ENCODE measurements at regions not wholly inside any gene's neighbourhood (a gene's known extent, or its start where the extent isn't known, plus 50 kb on each side); places are given as distances from the start of the nearest gene placed in this dataset.

DNA sequence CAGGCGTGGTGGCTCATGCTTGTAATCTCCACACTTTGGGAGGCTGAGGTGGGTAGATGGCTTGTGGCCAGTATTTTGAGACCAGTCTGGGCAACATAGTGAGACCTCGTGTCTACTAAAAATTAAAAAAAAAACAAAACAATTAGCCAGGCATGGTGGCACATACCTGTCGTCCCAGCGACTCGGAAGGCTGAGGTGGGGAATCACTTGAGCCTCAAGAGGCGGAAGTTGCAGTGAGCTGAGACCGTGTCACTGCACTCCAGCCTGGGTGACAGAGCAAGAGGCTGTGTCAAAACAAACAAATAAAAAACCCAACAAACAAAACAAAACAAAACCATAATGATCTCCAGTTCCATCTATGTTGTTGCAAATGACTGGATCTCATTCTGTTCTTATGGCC lies 341.3 kb upstream of the CFAP20DC start:
- Mint-ChIP-seq H3K4me1 (no peaks in the 10 kb centered on the region), H3K27ac (no peak overlapping the region), H3K36me3 (ENCODE audit: low read depth) (peaks cover 4% of the 10 kb centered on the region), H3K9me3 (peaks cover 11% of the 10 kb centered on the region), H3K4me3 (no peak overlapping the region), H3K27me3 (ENCODE audit: low read depth) (peaks cover 3% of the 10 kb centered on the region)
- no peak for TF ChIP-seq CTCF (IDR thresholded peaks at IDR 0.05; ENCODE audit: unreplicated experiment in 3 of 3)

DNA sequence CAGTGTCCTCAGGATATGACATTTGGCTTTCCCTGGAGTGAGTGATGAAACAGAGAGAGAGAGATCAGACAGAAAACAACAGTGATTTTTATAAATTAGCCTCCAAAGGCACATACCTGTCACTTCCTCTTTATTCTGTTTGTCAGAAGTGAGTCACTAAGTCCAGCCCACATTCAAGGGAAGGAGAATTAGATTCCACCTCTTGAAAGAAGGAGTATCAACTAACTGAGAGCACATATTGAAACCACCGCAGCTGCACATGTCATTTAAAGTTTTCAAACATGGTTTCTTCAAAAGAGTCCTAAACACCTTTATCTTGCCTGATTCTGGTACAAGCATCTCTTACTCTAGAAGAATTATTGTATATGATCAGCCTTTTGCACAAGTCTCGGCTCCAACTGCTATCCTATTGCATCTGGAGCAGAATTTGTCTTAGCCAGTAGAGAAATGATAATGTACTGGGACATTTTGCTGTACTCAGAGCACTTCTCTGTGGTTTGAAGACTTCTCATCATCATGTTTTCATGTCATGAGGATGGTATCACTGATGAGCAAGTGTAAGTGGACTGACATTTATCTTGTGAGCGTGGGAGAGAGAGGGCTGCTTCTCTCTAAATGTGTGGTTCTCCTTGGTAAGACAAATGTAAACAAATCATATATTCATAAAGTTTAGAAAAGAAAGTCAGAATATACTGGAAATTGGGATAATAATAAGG lies 338.9 kb upstream of the CFAP20DC start:
- Mint-ChIP-seq H3K36me3 (ENCODE audit: low read depth) (no peaks in the 10 kb centered on the region), H3K4me3 (no peak overlapping the region)
- TF ChIP-seq CTCF (IDR thresholded peaks at IDR 0.05; ENCODE audit: unreplicated experiment in 3 of 3): no peak

DNA sequence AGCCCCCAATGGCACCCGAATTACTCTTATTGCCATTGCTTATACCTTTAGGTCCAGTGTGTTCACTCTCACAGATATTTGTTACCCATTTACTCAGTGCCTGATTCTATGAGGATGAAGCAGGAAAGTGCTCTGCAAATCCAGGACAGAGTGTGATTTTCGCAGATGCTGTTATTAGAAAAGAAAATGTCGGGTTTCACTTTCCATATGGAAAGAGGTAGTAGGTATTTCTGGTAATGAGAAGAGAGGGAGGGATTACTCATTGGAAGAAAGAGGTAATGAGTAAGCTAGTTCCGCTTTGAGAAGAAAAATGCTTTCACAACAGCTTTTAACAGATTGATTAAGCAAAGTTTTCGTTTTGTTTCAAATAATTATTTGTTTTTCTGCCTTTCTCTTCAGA lies 336.3 kb upstream of the CFAP20DC start:
- Mint-ChIP-seq H3K4me1 (no peaks in the 10 kb centered on the region), H3K4me3 (no peak overlapping the region), H3K36me3 (ENCODE audit: low read depth) (no peaks in the 10 kb centered on the region), H3K27me3 (ENCODE audit: low read depth) (peaks cover 13% of the 10 kb centered on the region), H3K27ac (no peak overlapping the region), H3K9me3 (no peaks in the 10 kb centered on the region)
- no peak for TF ChIP-seq CTCF (IDR thresholded peaks at IDR 0.05; ENCODE audit: unreplicated experiment in 3 of 3)

More for the DNA sequence above, 338.9 kb upstream of the CFAP20DC start:
- Mint-ChIP-seq H3K9me3 (peaks cover 4% of the 10 kb centered on the region), H3K27ac (no peak overlapping the region), H3K27me3 (ENCODE audit: low read depth) (peaks cover 4% of the 10 kb centered on the region), H3K4me1 (no peaks in the 10 kb centered on the region)

- TF ChIP-seq CTCF (IDR thresholded peaks at IDR 0.05; ENCODE audit: unreplicated experiment in 3 of 3): no peak
- H3K36me3 Mint-ChIP-seq (ENCODE audit: low read depth): no peaks in the 10 kb centered on the region
- no peak overlapping the region for H3K27ac Mint-ChIP-seq
- no peaks in the 10 kb centered on the region for H3K9me3 Mint-ChIP-seq
- H3K4me1 Mint-ChIP-seq: peaks cover 1% of the 10 kb centered on the region
- H3K27me3 Mint-ChIP-seq (ENCODE audit: low read depth): peaks cover 13% of the 10 kb centered on the region
- no peak overlapping the region for H3K4me3 Mint-ChIP-seq
These were observed 335.7 kb upstream of the CFAP20DC start for GRCh38 chr3:59385547-59385946.

DNA sequence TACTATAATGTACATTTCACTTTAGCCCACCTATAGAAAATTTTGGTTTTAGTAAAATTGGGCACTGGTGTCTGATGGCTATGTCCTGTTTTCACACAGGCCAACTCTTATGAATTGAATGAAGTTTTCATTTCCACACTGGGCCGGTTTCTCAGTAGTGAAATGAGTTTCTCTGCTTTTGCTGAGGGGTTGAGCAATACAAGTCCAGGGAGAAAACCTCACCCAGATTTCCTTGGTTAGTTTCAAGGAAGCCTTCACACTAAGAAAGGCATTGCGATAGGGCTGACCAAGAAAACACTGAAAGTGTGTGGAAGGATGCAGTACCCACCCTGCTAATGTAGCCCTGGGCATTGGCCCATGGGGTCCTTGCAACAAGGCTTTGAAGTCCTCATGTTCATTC lies 331.5 kb upstream of the CFAP20DC start:
- no peak for TF ChIP-seq CTCF (IDR thresholded peaks at IDR 0.05; ENCODE audit: unreplicated experiment in 3 of 3)
- Mint-ChIP-seq H3K27me3 (ENCODE audit: low read depth) (peaks cover 10% of the 10 kb centered on the region), H3K27ac (no peak overlapping the region), H3K9me3 (no peaks in the 10 kb centered on the region), H3K4me1 (peaks cover 5% of the 10 kb centered on the region), H3K4me3 (no peak overlapping the region), H3K36me3 (ENCODE audit: low read depth) (no peaks in the 10 kb centered on the region)

DNA sequence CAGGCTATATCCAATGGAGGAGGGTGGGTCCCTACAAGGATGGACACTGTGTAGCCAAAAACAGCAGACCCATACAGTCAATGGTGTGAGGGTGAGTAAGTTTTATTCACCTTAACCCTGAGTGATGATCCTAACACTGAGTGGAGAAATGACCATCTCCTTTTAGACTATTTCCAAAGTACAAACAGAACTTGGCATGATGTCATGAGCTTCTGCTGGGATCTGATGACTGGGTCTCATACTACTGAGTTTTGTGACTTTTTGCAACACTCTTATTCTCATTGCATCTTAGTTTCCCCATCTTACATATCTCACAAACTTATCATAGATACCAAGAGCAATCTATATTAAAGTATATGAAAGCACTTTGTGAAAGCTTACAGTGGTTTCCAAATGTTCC lies 330.3 kb upstream of the CFAP20DC start:
- Mint-ChIP-seq H3K27ac (no peak overlapping the region), H3K27me3 (ENCODE audit: low read depth) (peaks cover 10% of the 10 kb centered on the region), H3K4me1 (peaks cover 5% of the 10 kb centered on the region), H3K9me3 (no peaks in the 10 kb centered on the region), H3K4me3 (no peak overlapping the region), H3K36me3 (ENCODE audit: low read depth) (no peaks in the 10 kb centered on the region)
- TF ChIP-seq CTCF (IDR thresholded peaks at IDR 0.05; ENCODE audit: unreplicated experiment in 3 of 3): no peak

Measured in nephron (organoid).